Ramos (cell line): ENCODE measurements at regions not wholly inside any gene's neighbourhood (a gene's known extent, or its start where the extent isn't known, plus 50 kb on each side); places are given as distances from the start of the nearest gene placed in this dataset.

Source experiments
- in situ Hi-C: fragments of 300-500 bp; cut with MboI; formaldehyde crosslinking; loops from one replicate; pipeline ENCODE4 v1.14.3; 2022; ENCODE audit warnings: low sequenced_read_pairs; ENCODE audit not compliant: unreplicated experiment

DNA sequence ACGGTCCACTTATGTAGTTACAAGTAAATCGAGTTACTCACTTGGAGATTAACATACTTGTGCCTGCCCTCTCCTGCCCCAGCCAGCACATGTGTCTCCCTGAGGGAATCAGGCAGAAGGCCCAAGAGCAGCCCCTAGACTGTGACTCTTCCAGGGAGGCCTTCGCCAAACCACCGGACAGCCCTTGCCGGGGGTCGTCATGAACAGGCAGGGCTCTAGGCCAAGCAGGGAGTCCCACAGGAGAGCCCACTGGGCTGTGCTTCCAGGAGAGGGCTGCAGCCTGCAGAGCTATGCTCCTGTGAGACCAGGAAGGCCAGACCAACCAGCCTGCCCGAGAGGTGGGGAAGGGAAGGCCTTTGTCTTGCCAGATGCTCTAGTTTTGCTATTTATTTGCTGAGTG, 283.3 kb downstream of the FOXO1 start:
- in situ Hi-C loops, result no loop called here

DNA sequence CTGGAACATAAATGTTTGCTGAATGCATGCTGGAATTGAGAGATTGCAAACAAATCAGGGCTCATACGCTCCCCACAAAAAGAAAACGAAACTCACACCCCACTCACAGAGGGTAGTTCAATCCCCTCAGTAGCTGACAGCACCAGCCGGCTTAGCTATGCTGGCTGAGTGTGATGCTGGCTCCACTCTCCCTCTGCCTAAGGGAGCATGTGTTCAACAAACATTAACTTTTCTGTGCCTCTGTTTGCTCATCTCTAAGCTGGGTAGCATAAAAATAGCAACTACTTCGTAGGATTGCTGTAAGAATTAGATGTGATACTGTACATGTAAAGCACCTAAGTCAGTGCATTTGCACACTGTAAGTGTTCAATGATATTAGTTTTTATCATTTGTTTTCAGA, 282.6 kb downstream of the FOXO1 start:
- in situ Hi-C loops, result no loop called here

DNA sequence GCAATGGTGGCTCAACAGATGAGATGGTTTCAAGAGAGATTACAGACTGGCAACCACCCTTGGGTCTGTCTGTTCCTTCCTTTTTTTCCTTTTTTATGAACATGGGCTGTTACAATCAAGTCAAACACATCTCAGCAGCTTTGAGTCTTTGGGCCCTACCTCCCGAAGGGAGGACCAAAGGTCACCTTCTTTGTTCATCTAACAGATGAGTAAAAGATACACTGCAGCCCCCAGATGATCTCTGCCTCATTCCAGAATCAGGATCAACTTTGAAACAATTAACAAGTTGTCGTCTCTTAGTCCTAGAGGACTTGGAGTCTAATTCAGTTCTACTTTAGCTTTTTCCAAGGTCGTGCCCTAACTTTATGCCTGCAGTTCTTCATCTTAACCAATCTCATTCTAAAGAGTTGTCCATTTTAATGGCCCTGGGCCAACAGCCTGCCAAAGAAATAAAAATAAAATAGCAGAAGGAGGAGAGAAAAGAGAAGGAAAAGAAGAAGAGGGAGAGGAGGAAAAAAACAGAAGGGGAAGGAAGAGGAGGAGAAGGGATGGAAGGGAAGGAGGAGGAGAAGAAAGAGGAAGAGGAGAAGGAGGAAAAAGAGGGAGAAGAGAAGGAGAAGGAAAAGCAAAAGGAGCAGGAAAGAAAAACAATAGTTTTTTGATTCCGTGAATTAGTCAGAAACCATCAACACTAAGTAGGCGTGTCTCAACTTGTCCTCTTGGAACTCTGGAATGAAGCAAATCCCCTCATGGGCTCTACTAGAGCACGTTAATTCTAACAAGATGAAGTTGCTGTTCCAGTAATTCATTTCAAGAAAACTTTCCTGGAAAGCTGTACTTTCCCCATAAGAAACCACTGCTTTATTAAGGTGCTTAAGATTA, 281.2 kb downstream of the FOXO1 start:
- in situ Hi-C loops, result no loop called here

DNA sequence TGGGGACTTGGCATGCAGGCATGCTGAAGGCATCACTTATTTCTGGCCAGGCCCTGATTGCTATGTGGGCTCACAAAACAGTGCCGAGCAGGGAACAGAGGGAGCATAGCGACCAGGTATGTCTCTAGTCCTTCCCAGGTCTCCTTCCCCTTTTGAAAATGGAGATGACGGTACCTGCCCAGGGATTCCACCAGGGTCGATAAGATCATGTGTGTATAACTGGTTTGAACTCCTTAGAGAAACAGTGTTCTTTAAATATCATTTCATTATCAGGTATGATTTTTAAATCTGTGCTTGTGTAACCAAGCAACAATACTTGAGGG, 280.6 kb downstream of the FOXO1 start:
- in situ Hi-C loops, result no loop called here

DNA sequence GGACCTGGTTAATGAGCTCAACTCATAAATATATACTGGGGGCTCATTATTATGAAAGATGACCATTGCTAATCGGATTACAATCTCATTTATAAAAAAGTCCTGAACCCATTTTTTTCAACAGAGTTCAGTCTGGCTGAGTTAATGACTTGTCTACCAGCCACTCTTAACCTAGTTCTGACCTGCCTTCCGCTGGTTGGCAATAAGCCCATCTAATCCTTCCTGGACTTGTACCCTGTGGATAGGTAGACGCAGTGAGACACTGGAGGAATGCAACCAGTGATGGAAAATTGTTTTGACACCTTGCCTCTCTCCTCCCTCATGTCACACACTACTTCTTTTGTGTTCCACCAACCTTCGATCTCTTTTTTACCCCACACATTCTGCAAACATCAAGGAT, 279.9 kb downstream of the FOXO1 start:
- in situ Hi-C loops, result no loop called here

DNA sequence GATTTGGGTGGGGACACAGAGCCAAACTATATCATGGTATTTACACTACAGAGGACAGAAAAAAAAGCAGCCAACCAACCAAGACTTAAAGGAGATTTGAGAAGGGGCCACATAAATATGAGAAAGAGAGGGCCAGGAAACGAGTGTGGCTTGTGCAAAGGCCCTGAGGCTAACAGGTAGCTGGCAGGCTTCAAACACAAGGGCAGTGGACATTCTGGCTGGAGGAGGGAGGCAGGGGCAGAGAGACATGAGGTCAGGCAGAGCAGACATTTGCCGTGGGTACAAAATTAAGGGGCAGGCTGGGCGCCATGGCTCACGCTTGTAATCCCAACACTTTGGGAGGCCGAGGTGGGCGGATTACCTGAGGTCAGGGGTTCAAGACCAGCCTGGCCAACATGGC, 278.7 kb downstream of the FOXO1 start:
- in situ Hi-C loops, result no loop called here

DNA sequence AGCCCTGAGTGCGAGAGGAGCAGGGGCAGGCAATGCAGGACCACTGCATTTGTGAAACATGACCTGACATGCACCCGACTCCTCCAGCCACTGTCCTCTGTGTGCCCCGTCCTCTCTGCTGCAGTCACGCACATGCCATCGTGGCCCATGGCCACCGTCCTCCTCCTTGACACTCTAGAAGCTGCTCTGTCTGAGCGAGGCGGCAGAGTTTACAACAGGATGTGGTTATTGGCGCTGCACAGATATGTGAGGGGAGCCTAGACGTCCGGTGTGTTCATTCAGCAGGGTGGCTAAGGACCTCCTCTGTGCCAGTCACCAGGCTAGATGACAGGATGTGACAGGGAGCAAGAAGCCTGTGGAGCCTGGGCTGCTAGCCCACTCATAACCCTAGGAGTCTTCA, 277.8 kb downstream of the FOXO1 start:
- in situ Hi-C loops, result no loop called here

DNA sequence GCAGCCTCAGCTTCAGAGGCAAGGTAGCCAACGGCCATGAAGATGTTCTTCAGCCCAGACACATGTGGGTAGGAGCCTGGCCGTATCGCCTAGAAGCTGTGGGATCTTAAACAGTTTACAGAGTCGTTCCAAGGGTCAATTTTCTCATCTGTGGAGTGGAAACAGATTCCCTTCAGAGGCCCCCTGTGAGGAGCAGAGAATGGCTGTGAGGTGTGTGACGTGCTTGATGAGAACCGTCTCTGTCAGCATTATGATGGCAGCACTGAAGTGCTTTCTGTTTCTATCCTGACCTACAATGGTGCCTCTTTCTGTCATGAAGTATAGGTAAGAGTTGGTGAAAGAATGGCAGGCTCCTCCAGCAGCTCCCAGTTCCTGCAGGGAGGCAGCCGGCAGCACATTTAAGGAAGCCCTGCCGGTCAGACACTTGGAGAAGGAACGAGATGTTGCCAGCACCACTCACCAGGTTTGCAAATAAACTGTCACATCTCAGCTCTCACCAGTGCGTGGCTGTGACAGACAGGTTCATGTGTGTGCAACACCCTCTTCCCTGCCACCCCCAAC, 277.3 kb downstream of the FOXO1 start:
- in situ Hi-C loops, result no loop called here

DNA sequence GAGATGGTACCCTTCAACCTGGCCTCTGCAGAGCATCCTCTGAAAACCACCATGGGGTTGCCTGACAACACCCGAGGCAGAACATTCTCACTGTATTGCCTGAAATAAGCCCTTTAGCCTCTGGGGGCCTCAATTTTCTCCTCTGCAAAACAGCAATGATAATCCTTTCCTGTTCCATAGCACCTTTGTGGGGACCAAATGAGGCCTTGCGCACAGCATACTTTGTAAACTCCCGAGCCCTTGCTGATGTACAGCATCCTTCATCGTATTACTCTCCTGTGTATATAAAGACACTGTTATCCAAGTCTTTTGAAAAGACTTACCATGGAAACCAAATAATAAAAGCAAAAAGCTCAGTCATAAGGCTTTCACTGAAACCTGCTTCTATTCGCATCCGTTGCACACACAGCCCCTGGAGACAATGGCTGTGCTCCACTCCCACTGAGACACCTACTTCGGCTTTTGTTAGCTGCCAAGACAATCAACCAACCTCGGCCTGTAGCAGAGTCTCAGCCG, 276.0 kb downstream of the FOXO1 start:
- in situ Hi-C loops, result no loop called here

DNA sequence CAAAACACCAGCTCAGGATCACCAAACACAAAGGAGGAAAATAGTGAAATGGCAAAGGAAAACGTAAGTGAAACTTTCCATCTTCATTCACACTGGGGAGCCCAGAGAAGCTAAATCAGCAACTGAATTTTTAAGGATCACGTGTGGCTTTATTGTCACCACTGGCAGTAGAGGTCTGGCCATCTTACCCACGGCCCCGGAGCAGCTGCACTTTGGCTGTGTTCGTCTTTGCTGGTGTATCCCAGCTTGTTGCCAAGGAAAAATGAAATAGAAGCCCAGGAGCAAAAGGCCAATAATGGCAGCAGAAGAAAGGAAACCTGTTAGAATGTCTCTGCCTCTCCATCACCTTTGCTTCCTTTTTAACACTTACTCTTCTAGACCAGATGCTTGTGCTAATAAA, 274.7 kb downstream of the FOXO1 start:
- in situ Hi-C loops, result no loop called here

DNA sequence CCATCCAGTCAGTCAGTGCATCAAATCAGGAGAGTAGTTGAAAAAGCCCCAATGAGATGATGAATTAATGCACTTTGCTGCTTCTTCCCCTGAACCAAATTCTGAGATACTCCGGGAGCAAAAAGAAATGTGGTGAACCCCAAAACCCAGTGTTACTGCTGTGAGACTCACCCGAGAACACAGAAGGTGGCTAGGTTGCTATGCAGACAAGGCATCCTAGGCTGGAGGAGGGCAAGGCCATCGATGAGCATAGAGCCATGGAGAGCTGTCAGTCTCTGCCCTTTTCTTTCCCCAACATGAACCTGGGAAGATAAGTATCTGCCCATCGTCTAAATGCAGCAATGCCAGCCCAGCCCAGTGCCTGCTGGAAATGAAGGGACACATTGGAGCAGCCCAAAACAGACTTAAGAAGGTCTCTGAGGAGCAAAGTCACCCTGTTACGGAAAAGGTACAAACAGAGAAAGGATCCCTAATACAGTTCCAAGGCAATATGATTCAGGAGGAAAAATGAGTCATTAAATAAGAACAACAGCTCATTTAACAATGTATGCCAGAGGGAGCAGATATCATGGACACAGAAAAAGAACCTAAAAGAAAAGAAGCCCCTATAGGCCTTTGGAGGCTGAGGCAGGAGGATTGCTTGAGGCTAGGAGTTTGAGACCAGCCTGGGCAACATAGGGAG, 272.0 kb downstream of the FOXO1 start:
- in situ Hi-C loops, result no loop called here

DNA sequence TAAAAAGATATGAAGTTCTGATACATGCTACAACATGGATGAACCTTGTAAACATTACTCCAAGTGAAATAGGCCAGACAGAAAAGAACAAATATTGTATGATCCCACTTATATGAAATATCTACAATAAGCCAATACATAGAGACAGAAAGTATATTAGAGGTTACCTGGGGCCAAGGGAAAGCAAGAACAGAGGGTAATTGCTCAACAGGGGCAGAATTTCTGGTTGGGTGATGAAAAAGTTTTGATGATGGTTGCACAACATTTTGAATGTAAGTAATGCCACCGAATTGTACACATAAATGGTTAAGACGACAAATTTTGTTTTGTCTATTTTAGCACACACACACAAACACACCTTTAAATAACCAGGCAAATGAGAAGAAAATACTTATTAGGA, 268.4 kb downstream of the FOXO1 start:
- in situ Hi-C loops, result no loop called here

DNA sequence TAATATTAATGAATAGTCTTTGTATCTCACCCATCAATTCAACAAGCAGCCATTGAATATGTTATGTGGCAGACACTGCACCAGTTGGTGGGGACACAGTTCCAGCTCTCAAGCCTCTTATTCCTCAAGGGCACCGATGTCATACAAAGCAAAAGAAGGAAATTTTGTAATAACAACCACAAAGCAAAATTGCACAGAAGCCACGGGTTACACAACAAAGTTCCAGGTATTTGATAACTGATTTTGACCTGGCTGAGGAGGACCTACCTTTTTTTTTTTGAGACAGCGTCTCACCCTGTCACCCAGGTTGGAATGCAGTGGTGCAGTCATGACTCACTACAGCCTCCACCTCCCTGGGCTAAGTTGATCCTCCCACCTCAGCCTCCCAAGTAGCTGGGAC, 266.7 kb downstream of the FOXO1 start:
- in situ Hi-C loops, result no loop called here

DNA sequence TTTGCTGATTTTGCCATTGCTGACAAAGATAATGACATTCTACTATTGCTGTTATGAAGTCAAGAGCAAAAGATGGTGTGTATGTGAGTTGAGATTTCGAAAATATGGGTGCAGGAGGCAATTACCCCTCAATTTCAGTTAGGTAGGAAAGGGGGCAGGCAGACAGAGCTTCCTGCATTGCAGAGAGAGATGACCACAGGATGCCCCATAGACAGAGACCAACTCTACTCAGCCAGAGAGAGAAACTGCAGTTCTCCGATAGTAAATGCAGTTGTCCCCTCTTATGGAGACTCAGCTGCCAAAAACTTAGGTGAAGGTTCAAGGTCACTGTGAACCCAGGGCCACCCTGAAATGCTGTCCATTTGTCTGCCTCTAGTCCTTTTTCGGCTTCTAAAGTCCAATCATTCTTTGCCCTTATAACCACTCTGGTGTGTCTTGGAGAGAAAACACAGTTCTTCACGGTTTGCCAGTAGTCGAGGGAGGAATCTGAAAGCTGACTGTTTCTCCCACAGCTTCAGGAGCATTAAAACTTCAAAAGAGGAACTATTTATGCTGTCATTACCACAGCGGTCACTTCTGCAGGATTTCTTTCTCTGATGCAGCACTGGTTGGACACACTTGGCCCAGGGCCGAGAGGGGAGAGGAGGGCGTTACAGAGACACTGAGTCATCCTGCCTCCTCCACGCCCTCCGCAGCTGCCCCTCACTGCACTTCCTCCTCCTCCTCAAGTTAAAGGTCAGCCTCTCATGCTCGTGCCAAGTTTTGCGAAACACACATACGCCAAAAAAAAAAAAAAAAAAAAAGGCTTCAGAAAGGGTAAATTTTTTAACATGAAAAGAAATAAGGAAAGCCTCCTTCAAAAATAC, 264.3 kb downstream of the FOXO1 start:
- in situ Hi-C loops, result no loop called here

DNA sequence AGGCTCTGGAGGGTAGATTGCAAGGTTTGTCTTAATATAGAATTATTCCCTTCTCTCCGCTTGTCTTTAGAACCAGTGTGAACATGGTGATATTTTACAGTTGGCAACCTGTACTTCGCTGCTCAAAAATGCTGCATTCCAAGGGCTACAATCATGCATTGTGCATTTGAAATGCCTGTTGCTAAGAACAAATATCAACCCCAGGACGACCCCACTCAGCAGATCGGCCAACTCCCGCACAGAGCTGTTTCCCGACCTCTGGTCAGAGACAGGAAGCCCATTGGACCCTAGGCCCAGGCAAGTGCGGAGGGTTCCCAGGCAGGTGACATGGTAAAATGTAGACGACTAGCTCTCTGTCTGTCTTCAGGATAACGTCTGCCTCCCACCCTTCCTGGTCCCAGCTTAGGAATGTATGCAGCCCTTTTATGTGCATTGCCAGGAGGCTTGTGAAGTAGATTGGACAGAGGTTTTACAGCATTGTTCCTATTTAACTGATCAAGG, 263.5 kb downstream of the FOXO1 start:
- in situ Hi-C loops, result no loop called here

DNA sequence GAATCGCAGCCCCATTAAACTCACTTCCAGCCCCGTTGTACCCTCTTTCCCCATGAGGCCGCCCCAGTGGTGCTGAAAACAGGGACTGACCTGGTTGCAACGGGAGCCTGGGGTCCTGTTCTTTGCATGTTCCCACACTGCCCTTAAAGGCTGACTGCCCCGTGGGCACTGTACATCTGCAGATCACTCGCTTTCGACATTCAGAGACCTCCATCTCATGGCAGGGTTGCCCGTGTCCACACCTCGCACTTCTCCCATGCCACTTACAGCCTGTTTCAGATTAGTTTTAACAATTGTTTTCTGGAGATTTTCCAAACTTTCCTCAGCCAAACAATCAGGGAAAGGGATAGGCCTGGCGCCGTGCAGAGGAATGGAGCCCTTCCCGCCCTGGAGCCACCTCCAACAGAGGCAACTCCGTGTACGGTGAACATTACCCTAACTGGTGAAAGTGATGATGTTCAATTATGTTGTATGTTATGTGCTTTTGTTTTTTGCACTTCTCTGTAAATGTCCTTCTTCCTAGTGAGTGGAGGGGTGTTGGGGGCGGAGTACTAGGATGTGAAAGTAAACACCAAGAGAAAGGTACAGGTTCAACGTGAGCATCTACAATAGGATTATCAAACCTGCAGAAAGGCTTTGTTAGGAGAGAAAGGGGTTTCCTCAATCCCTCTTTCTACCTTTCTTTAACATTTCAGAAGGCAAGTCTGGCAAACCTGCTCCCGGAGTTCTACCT, 262.8 kb downstream of the FOXO1 start:
- in situ Hi-C loops, result no loop called here

DNA sequence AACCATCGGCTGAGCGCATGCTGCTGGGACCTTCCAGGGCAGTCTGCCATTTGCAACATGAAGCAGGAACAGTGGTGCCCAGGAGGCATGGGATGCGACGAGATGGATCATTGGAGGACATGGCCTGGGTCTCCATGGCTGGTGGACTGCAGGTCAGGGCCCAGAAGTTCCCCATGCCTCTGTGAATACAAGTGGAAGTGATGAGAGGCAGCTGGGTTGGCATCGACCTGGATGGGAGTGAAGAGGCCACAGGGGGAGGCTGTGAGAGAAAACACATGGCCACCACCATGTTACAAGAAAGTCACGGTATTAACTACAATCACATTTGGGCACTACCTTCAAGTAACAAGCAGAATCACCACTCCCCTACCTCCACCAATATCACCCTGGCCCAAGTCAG, 262.0 kb downstream of the FOXO1 start:
- in situ Hi-C loops, result no loop called here

DNA sequence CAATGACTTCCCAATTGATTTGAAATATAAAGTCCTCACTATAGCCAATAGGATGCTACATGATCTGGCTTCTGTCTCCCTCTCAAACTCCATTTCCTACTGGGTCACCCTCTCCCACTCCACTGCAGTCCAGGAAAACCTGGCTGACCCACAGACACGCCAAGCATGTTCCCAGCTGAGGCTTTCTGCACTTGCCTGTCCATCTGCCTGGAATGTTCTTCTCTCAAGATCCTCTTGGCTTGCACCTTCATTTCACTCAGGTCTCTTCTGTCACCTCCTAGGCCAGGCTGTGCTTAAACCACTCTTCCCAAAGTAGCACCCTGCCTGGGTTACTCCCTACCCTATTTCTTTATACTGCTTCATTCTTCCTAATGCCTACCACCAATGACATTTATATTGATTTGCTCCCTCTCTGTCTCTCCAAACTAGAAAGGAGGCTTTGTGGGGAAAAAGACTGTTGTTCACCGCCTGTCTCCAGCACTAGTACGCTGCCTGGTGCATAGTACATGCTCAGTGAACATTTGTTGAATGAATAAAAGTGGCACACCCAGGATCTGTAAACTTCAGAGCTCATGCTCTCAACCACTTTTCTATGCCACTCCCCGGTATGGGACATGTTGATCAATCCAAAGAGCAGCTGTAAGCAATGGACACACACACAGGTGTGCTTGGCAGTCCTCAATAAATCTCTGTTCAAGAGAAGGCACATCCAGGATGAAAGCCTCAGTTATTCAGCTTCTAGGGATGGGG, 261.3 kb downstream of the FOXO1 start:
- in situ Hi-C loops, result no loop called here
